ENCODE measurements at regions not wholly inside any gene's neighbourhood (a gene's known extent, or its start where the extent isn't known, plus 50 kb on each side); places are given as distances from the start of the nearest gene placed in this dataset.

DNA sequence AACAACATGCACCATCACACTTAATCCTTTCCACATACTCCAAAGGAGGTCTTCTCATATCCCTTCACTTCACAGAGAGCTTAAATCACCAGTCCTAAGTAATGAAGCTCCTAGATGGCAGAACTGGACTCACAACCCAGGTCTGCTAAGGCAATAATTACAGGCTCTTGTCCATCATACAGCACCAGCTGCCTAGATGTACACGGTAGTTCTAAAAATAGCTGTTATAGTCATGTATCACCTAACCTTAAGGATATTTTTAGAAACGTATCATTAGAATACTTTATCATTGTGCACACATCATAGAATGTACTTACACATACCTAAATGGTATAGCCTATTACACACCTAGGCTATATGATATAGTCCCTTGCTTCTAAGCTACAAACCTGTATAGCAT is 644.6 kb upstream of the RGMB start:
- TF ChIP-seq, protein P1, sequence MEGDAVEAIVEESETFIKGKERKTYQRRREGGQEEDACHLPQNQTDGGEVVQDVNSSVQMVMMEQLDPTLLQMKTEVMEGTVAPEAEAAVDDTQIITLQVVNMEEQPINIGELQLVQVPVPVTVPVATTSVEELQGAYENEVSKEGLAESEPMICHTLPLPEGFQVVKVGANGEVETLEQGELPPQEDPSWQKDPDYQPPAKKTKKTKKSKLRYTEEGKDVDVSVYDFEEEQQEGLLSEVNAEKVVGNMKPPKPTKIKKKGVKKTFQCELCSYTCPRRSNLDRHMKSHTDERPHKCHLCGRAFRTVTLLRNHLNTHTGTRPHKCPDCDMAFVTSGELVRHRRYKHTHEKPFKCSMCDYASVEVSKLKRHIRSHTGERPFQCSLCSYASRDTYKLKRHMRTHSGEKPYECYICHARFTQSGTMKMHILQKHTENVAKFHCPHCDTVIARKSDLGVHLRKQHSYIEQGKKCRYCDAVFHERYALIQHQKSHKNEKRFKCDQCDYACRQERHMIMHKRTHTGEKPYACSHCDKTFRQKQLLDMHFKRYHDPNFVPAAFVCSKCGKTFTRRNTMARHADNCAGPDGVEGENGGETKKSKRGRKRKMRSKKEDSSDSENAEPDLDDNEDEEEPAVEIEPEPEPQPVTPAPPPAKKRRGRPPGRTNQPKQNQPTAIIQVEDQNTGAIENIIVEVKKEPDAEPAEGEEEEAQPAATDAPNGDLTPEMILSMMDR (IDR thresholded peaks at IDR 0.05; ENCODE audit: low read depth, low read length), result no peak
- Histone ChIP-seq H3K36me3 (no peaks in the 10 kb centered on the region), H3K27me3 (ENCODE audit: insufficient read depth, low read depth, severe bottlenecking) (no peaks in the 10 kb centered on the region), H3K4me3 (ENCODE audit: low read depth, low read length) (no peak overlapping the region), H3K9me3 (ENCODE audit: severe bottlenecking) (no peaks in the 10 kb centered on the region), H3K27ac (no peak overlapping the region)
- no peak for DNase-seq

DNA sequence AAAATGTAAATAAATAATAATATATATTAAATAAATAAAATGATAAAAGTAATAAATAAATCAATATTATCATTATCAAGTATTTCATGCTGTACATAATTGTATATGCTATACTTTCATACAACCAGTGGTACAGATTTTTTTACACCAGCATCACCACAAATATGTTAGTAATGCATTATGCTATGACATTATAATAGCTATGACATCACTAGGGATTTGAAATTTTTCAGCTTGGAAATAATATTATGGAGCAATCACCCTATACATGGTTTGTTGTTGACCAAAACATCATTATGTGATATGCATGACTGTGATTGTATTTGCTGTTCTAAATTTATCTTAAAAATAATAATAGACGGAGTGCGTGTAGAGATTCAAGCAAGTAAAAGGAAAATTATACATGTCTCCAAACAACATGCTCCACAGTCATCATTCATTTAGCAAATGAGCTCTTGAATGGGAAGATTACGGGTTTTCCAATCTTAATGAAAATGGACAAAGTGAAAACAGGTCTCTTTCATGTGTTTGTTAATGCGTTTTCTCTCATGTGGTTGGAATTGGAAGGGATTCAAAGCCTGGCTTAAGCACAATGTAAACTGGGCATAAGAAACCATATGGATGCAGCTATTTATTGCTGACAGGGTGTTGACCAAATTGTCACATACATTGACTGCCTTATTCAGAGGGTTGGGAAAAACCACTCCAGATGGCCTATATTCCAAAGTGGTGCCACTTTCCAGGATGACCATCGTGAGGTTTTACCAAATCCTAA is 643.0 kb upstream of the RGMB start:
- TF ChIP-seq, protein P1 (IDR thresholded peaks at IDR 0.05; ENCODE audit: low read depth, low read length), result no peak
- Histone ChIP-seq H3K27ac (no peak overlapping the region), H3K27me3 (ENCODE audit: insufficient read depth, low read depth, severe bottlenecking) (no peaks in the 10 kb centered on the region), H3K4me3 (ENCODE audit: low read depth, low read length) (no peak overlapping the region), H3K36me3 (no peaks in the 10 kb centered on the region), H3K9me3 (ENCODE audit: severe bottlenecking) (no peaks in the 10 kb centered on the region)
- no peak for DNase-seq

DNA sequence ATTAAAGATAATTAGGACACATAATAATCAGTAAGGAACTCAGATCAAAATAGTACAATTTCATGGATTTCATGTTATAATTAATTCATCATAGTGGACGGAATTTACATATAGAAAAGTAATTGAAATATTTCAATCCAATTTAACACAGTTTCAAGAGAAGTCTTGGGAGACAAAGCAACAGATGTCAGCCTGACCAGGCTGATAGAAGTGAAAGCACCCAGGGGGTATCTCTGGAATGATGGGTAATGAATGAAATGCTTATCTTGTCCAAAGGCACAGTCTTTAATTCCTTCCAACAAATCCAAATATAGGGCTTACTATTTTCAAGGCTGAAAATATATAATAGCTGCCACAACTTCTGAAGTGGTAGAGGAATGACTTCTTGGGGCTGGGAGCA is 629.3 kb upstream of the RGMB start:
- Histone ChIP-seq H3K27me3 (ENCODE audit: insufficient read depth, low read depth, severe bottlenecking) (no peaks in the 10 kb centered on the region), H3K36me3 (no peaks in the 10 kb centered on the region), H3K9me3 (ENCODE audit: severe bottlenecking) (no peaks in the 10 kb centered on the region), H3K4me3 (ENCODE audit: low read depth, low read length) (no peak overlapping the region), H3K27ac (no peak overlapping the region)
- TF ChIP-seq, protein P1 (IDR thresholded peaks at IDR 0.05; ENCODE audit: low read depth, low read length), result no peak
- DNase-seq, result no peak

DNA sequence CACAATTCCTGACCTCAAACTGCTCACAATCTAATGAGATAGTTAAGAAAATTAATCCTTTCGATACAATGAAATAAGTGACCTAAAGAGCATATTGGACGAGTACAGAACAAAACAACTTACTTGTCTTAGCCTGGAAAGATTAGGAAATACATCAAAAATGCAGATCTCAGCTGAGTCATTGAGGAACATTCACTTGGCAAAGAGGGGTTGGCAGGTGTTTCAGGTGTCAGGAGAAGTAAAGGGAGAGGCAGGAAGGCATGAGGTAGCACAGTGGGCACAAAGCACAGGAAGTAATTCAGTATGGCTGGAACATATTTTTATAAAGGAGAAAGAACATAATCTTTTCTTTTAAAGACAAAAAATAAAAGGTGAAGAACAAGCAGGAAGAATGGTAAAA is 628.8 kb upstream of the RGMB start:
- H3K36me3 ChIP-seq, result no peaks in the 10 kb centered on the region
- no peak overlapping the region for H3K27ac ChIP-seq
- no peak overlapping the region for H3K4me3 ChIP-seq (ENCODE audit: low read depth, low read length)
- H3K9me3 ChIP-seq (ENCODE audit: severe bottlenecking), result no peaks in the 10 kb centered on the region
- TF ChIP-seq, protein P1 (IDR thresholded peaks at IDR 0.05; ENCODE audit: low read depth, low read length), result no peak
- DNase-seq, result no peak
- H3K27me3 ChIP-seq (ENCODE audit: insufficient read depth, low read depth, severe bottlenecking), result no peaks in the 10 kb centered on the region

DNA sequence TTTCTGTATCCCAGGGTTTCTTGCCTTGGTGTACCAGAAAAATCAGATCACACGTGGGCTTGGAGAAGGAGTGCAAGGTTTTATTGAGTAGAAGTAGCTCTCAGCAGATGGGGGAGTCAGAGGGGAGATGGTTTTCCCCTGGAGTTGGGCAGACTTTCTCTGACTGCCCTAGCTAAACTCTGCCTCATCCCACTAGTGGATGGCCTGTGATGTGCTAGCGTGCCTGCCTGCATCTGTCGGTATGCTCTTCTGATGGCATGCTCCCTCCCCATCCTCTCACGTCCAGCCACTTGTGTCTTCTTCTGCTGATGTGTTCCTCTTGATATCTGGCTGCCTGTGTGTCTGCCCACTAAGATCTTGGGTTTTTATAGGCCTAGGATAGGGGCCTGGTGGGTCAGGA is 616.1 kb upstream of the RGMB start:
- Histone ChIP-seq H3K4me3 (ENCODE audit: low read depth, low read length) (no peak overlapping the region), H3K36me3 (no peaks in the 10 kb centered on the region), H3K27me3 (ENCODE audit: insufficient read depth, low read depth, severe bottlenecking) (no peaks in the 10 kb centered on the region), H3K27ac (no peak overlapping the region), H3K9me3 (ENCODE audit: severe bottlenecking) (no peaks in the 10 kb centered on the region)
- no peak for DNase-seq
- TF ChIP-seq, protein P1 (IDR thresholded peaks at IDR 0.05; ENCODE audit: low read depth, low read length), result no peak

DNA sequence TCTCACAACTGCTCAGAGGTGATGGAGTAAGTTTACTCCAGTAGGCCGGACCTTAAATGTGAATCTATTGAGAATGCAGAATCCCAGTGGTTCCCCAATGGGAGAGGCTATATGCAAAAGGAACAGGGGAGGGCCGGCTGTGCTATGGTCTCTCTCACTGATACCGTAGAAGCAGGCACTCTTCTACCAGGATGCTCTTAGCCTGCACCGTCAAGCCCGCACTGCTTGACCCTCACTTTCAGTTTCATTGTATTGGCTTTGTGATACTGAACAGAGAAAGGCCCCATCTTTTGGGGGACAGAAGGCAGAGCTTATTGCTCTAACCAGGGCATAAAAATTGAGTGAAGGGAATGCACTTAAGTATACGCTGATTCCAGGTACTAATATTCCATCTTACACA is 615.0 kb upstream of the RGMB start:
- no peak overlapping the region for H3K4me3 ChIP-seq (ENCODE audit: low read depth, low read length)
- DNase-seq, result no peak
- no peaks in the 10 kb centered on the region for H3K36me3 ChIP-seq
- H3K9me3 ChIP-seq (ENCODE audit: severe bottlenecking), result no peaks in the 10 kb centered on the region
- H3K27me3 ChIP-seq (ENCODE audit: insufficient read depth, low read depth, severe bottlenecking), result no peaks in the 10 kb centered on the region
- H3K27ac ChIP-seq, result no peak overlapping the region
- TF ChIP-seq, protein P1 (IDR thresholded peaks at IDR 0.05; ENCODE audit: low read depth, low read length), result no peak
